NCI-H226 (cell line): ENCODE measurements at regions not wholly inside any gene's neighbourhood (a gene's known extent, or its start where the extent isn't known, plus 50 kb on each side); places are given as distances from the start of the nearest gene placed in this dataset.

ENCODE experiments used
- DNase-seq: peaks from one replicate; pipeline ENCODE4 v3.0.0-alpha.2; 2015

GRCh38 chr18:8458546-8459215 is 150.6 kb upstream of the RAB12 start:
- no peak for DNase-seq

GRCh38 chr18:8460748-8461147 is 148.5 kb upstream of the RAB12 start:
- DNase-seq = no peak

GRCh38 chr18:8461544-8461943 is 147.7 kb upstream of the RAB12 start:
- no peak for DNase-seq

GRCh38 chr18:8462651-8463185 is 146.5 kb upstream of the RAB12 start:
- no peak for DNase-seq

- DNase-seq = no peak
These were observed 145.4 kb upstream of the RAB12 start for GRCh38 chr18:8463791-8464190.

GRCh38 chr18:8468191-8468590 is 141.0 kb upstream of the RAB12 start:
- no peak for DNase-seq

GRCh38 chr18:8468921-8469335 is 140.3 kb upstream of the RAB12 start:
- DNase-seq = no peak

- no peak for DNase-seq
These were observed 139.6 kb upstream of the RAB12 start for GRCh38 chr18:8469544-8470130.

- DNase-seq = no peak
These were observed 137.9 kb upstream of the RAB12 start for GRCh38 chr18:8471372-8471771.

- DNase-seq = no peak
These were observed 134.6 kb upstream of the RAB12 start for GRCh38 chr18:8474661-8475060.

- DNase-seq = no peak
These were observed 131.6 kb upstream of the RAB12 start for GRCh38 chr18:8477615-8478014.

- peak; percentile 37 for DNase-seq
These were observed 130.9 kb upstream of the RAB12 start for GRCh38 chr18:8478166-8478967.

- no peak for DNase-seq
These were observed 130.3 kb upstream of the RAB12 start for GRCh38 chr18:8478968-8479370.

GRCh38 chr18:8479789-8480188 is 129.4 kb upstream of the RAB12 start:
- DNase-seq = no peak

- DNase-seq = peak; percentile 44
These were observed 128.5 kb upstream of the RAB12 start for GRCh38 chr18:8480506-8481328.

GRCh38 chr18:8484951-8485350 is 124.3 kb upstream of the RAB12 start:
- no peak for DNase-seq

- DNase-seq = no peak
These were observed 119.5 kb upstream of the RAB12 start for GRCh38 chr18:8489761-8490160.

- DNase-seq = no peak
These were observed 117.7 kb upstream of the RAB12 start for GRCh38 chr18:8491516-8491915.

GRCh38 chr18:8493141-8493540 is 116.1 kb upstream of the RAB12 start:
- no peak for DNase-seq

- DNase-seq = peak; percentile 13
These were observed 113.1 kb upstream of the RAB12 start for GRCh38 chr18:8496186-8496585.

- no peak for DNase-seq
These were observed 110.3 kb upstream of the RAB12 start for GRCh38 chr18:8498905-8499304.

GRCh38 chr18:8499810-8500675 is 109.2 kb upstream of the RAB12 start:
- DNase-seq = no peak
